ENCODE measurements at regions not wholly inside any gene's neighbourhood (a gene's known extent, or its start where the extent isn't known, plus 50 kb on each side); places are given as distances from the start of the nearest gene placed in this dataset.

DNA sequence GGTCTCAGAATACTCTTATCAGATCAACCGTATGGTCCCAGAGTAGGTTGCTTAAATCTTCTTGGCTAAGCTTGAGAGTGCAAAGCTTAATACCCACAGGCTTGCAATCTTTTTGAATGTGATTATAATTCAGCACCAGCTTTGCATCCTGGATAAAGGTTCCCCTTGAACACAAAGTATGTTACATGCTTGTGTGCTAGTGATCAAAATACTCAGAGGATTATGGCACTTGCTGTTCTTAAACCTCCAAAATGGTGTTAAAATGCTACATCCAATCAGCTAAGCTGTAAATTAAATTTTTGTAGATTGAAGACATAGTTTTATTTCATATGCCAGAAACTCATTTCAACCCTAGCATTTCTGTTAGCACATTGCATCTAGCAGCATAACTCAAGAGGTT, 812.2 kb upstream of the TENM3 start:
- TF ChIP-seq, protein P1, sequence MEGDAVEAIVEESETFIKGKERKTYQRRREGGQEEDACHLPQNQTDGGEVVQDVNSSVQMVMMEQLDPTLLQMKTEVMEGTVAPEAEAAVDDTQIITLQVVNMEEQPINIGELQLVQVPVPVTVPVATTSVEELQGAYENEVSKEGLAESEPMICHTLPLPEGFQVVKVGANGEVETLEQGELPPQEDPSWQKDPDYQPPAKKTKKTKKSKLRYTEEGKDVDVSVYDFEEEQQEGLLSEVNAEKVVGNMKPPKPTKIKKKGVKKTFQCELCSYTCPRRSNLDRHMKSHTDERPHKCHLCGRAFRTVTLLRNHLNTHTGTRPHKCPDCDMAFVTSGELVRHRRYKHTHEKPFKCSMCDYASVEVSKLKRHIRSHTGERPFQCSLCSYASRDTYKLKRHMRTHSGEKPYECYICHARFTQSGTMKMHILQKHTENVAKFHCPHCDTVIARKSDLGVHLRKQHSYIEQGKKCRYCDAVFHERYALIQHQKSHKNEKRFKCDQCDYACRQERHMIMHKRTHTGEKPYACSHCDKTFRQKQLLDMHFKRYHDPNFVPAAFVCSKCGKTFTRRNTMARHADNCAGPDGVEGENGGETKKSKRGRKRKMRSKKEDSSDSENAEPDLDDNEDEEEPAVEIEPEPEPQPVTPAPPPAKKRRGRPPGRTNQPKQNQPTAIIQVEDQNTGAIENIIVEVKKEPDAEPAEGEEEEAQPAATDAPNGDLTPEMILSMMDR (IDR thresholded peaks at IDR 0.05; ENCODE audit: low read depth, low read length): no peak
- no peak for DNase-seq (ENCODE audit: low read depth, low spot score)
- no peak overlapping the region for H3K4me3 ChIP-seq (ENCODE audit: low read depth, low read length)
- in situ Hi-C loops (cut with HindIII; ENCODE audit: low sequenced_read_pairs): no loop called here

DNA sequence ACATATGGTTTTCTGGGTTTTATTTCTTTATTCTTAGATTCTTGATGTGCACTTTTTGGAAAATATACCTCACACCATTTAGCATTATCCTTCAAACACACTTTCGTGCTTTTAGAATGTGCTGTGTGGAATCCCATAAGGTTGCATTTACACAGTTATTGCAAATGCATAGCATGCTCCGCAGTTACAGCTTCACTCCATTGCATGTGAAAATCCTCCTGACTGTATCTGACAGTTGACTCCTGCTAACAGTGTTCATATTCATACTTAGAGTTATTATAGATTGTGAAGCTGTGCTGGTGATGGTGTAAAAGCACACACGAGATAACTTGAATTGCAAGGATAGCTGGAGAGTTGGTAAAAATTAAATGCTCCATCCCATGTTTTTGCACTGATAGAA, 811.5 kb upstream of the TENM3 start:
- no peak for DNase-seq (ENCODE audit: low read depth, low spot score)
- in situ Hi-C loops (cut with HindIII; ENCODE audit: low sequenced_read_pairs): no loop called here
- TF ChIP-seq, protein P1 (IDR thresholded peaks at IDR 0.05; ENCODE audit: low read depth, low read length): no peak
- H3K4me3 ChIP-seq (ENCODE audit: low read depth, low read length): no peak overlapping the region

DNA sequence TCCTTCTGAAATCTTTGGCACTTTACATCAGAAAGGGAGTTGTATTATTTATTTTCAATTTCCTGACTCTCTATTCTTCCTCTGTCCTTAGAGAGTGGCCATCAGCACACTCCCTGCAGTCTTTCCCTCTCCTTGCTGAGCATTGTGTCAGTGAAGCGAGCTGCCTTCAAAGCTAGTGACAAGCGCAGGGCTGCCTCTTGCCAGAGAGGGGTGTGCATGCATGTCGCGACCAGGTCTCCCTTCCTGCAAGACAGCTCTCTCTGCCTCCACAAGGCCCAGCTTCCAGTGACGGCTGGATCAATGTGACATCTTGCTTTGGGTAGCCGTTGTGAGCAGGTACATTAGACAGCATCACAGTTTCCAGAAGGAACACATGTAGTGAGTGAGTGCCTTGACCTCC, 810.9 kb upstream of the TENM3 start:
- in situ Hi-C loops (cut with HindIII; ENCODE audit: low sequenced_read_pairs): no loop called here
- TF ChIP-seq, protein P1 (IDR thresholded peaks at IDR 0.05; ENCODE audit: low read depth, low read length): no peak

DNA sequence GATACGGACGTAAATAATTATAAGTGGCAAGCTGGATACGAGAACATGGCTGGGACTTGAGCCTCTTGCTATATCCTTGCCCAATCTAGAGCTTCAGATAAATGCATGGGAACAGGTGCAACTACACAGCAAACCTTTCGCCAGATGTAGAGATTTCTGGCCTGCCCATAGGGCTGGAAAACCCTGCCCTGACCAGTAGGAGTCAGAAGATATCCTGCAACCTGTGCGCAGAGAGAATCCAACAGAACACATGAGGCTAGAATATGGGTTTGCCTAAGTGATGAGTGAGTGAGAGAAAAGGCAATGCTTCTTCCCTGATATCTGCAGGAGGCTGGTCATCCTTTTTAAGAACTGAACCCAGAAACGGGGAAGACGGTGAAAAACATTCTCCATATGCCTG, 805.3 kb upstream of the TENM3 start:
- DNase-seq (ENCODE audit: low read depth, low spot score): no peak
- TF ChIP-seq, protein P1 (IDR thresholded peaks at IDR 0.05; ENCODE audit: low read depth, low read length): no peak
- no peak overlapping the region for H3K4me3 ChIP-seq (ENCODE audit: low read depth, low read length)
- in situ Hi-C loops (cut with HindIII; ENCODE audit: low sequenced_read_pairs): no loop called here

More for the DNA sequence above, 810.9 kb upstream of the TENM3 start:
- DNase-seq (ENCODE audit: low read depth, low spot score): no peak
- H3K4me3 ChIP-seq (ENCODE audit: low read depth, low read length): no peak overlapping the region

DNA sequence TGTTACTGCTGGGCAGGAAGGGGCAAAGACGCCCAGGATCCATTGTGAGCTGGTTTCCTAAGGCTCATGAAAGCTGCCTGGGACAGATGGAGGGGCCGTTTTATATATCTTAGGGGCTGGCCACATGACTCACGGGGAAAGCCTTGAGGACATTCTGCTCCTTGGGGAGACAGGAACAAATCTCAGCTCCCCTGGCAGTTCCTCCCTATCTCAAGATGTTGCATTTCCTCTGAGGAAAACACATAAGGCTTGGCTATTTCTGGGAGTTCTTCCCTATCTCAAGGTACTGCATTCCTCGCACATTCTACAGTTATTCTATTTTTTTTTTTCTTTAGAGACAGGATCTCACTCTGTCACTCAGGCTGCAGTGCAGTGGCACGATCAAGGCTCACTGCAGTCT, 804.6 kb upstream of the TENM3 start:
- TF ChIP-seq, protein P1 (IDR thresholded peaks at IDR 0.05; ENCODE audit: low read depth, low read length): no peak
- in situ Hi-C loops (cut with HindIII; ENCODE audit: low sequenced_read_pairs): no loop called here
- DNase-seq (ENCODE audit: low read depth, low spot score): no peak
- H3K4me3 ChIP-seq (ENCODE audit: low read depth, low read length): no peak overlapping the region

DNA sequence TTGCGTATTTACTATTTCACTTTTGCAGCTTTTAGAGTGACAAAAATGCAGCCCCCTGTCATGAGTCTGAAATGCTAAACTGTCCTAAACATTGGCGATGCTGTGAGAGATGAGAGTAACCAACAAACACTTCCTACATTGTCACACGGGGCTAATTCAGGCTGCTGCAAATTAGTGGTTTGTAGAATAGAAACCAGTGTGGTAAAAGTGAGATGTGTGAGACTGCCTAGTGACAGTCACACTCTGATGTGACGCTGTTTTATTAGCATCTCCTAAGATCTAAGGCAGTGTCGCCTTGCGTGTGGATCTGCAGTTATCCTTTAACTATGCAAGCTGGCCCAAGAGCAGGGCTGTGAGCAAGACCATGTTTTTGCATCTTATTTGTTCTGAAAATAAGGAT, 800.2 kb upstream of the TENM3 start:
- no peak for DNase-seq (ENCODE audit: low read depth, low spot score)
- TF ChIP-seq, protein P1 (IDR thresholded peaks at IDR 0.05; ENCODE audit: low read depth, low read length): no peak
- no peak overlapping the region for H3K4me3 ChIP-seq (ENCODE audit: low read depth, low read length)
- in situ Hi-C loops (cut with HindIII; ENCODE audit: low sequenced_read_pairs): no loop called here

DNA sequence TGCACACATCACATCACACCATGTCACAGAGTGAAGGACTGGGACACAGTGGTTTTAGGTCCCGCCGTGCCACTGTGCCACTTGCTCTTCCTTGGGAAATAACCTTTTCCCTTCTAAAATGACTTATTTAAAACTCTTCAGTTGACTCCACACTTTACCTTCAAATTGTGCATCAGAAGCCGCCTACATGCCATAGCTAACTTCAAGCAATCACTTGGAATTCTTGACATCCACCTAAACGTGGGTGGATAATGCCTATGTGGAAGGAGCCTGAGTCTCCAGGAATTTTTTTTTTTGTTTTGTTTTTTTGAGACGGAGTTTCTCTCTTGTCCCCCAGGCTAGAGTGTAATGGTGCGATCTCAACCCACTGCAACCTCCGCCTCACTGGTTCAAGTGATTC, 777.4 kb upstream of the TENM3 start:
- in situ Hi-C loops (cut with HindIII; ENCODE audit: low sequenced_read_pairs): no loop called here
- no peak for DNase-seq (ENCODE audit: low read depth, low spot score)
- no peak overlapping the region for H3K4me3 ChIP-seq (ENCODE audit: low read depth, low read length)

More for the DNA sequence above, 777.4 kb upstream of the TENM3 start:
- TF ChIP-seq, protein P1 (IDR thresholded peaks at IDR 0.05; ENCODE audit: low read depth, low read length): no peak

All from astrocyte of the spinal cord (primary cell).